Neural cell (in vitro differentiated cells): ENCODE measurements at regions not wholly inside any gene's neighbourhood (a gene's known extent, or its start where the extent isn't known, plus 50 kb on each side); places are given as distances from the start of the nearest gene placed in this dataset.

ENCODE experiments used
- H2AFZ ChIP-seq: fragments of 200-600, 300-800 bp; sonication (generic), shearing (Covaris generic); 2 replicates; pipeline ENCODE4 v1.6.0; 2014; ENCODE audit warnings: low read depth, mild to moderate bottlenecking, antibody characterized with exemption, low read length, moderate library complexity
- H3F3A ChIP-seq: fragments of 200-600 bp; shearing (Covaris generic); 2 replicates; pipeline ENCODE4 v1.6.1; 2016; ENCODE audit warnings: mild to moderate bottlenecking, moderate library complexity, mixed read lengths, antibody characterized with exemption, low read length; ENCODE audit not compliant: insufficient read depth, poor library complexity, severe bottlenecking
- H3K27ac ChIP-seq: fragments of 200-600, 300-800 bp; sonication (generic), shearing (Covaris generic); 2 replicates; pipeline ENCODE4 v1.5.1; 2014; ENCODE audit warnings: mild to moderate bottlenecking, low read length, moderate library complexity
- H3K27me3 ChIP-seq: fragments of 300-800, 200-600 bp; sonication (generic), shearing (Covaris generic); 2 replicates; pipeline ENCODE4 v1.6.0; 2014; ENCODE audit warnings: mild to moderate bottlenecking, low read depth, low read length, moderate library complexity; ENCODE audit not compliant: insufficient read depth
- H3K36me3 ChIP-seq: fragments of 300-800, 200-600 bp; sonication (generic), shearing (Covaris generic); 2 replicates; pipeline ENCODE4 v1.5.1; 2014; ENCODE audit warnings: mild to moderate bottlenecking, antibody characterized with exemption, low read length, moderate library complexity; ENCODE audit not compliant: insufficient read depth
- H3K4me2 ChIP-seq: fragments of 300-800, 200-600 bp; sonication (generic), shearing (Covaris generic); 2 replicates; pipeline ENCODE4 v1.6.0; 2014; ENCODE audit warnings: mild to moderate bottlenecking, low read length
- H3K4me3 ChIP-seq: fragments of 300-800, 200-600 bp; sonication (generic), shearing (Covaris generic); 2 replicates; pipeline ENCODE4 v1.5.1; 2014; ENCODE audit warnings: mild to moderate bottlenecking, low read length, moderate library complexity
- H3K79me2 ChIP-seq: fragments of 200-600 bp; shearing (Covaris generic); replicated peaks from 2 replicates; pipeline ENCODE4 v1.6.0; 2014; ENCODE audit warnings: mild to moderate bottlenecking, low read length, moderate library complexity; ENCODE audit not compliant: insufficient read depth
- H3K9ac ChIP-seq: fragments of 300-800, 200-600 bp; sonication (generic), shearing (Covaris generic); 2 replicates; pipeline ENCODE4 v1.6.1; 2016; ENCODE audit warnings: mild to moderate bottlenecking, low read length, mixed read lengths
- H3K9me2 ChIP-seq: fragments of 200-600 bp; shearing (Covaris generic); 2 replicates; pipeline ENCODE4 v1.6.1; 2016; ENCODE audit warnings: mild to moderate bottlenecking, low read length, mixed read lengths; ENCODE audit not compliant: insufficient read depth
- H3K9me3 ChIP-seq: fragments of 200-600, 300-800 bp; sonication (generic), shearing (Covaris generic); 2 replicates; pipeline ENCODE4 v1.6.1; 2016; ENCODE audit warnings: mild to moderate bottlenecking, mixed run types, low read length, moderate library complexity, mixed read lengths
- H4K20me1 ChIP-seq: fragments of 200-600 bp; shearing (Covaris generic); 2 replicates; pipeline ENCODE4 v1.6.1; 2016; ENCODE audit warnings: mild to moderate bottlenecking, mixed run types; ENCODE audit not compliant: insufficient read depth
- EP300 ChIP-seq: fragments of 450-650 bp; conservative IDR thresholded peaks from 2 replicates; pipeline ENCODE4 v1.6.1; 2014; ENCODE audit warnings: antibody characterized with exemption, mild to moderate bottlenecking, moderate library complexity; ENCODE audit not compliant: poor library complexity, severe bottlenecking
- EZH2 ChIP-seq: fragments of 200-600, 300-800 bp; shearing (Covaris generic), sonication (generic); IDR thresholded peaks from 2 replicates; pipeline ENCODE4 v1.6.1; 2014; ENCODE audit warnings: antibody characterized with exemption, low read length, borderline replicate concordance, mild to moderate bottlenecking; ENCODE audit not compliant: insufficient read depth, poor library complexity, severe bottlenecking
- MXI1 ChIP-seq: fragments of 450-650 bp; conservative IDR thresholded peaks from 2 replicates; pipeline ENCODE4 v1.6.1; 2014; ENCODE audit warnings: antibody characterized with exemption, mild to moderate bottlenecking; ENCODE audit not compliant: poor library complexity, severe bottlenecking
- POLR2AphosphoS5 ChIP-seq: IDR thresholded peaks from 2 replicates; pipeline ENCODE4 v1.6.1; 2012
- RAD21 ChIP-seq: fragments of 450-650 bp; conservative IDR thresholded peaks from 2 replicates; pipeline ENCODE4 v1.6.1; 2014; ENCODE audit warnings: antibody characterized with exemption, mild to moderate bottlenecking, moderate library complexity
- SMC3 ChIP-seq: fragments of 450-650 bp; conservative IDR thresholded peaks from 2 replicates; pipeline ENCODE4 v1.6.1; 2014; ENCODE audit warnings: antibody characterized with exemption, mild to moderate bottlenecking, moderate library complexity; ENCODE audit not compliant: poor library complexity
- TAF1 ChIP-seq: IDR thresholded peaks from 2 replicates; pipeline ENCODE4 v1.6.1; 2012; ENCODE audit warnings: low read depth
- TF ChIP-seq, protein P1 (sequence below): fragments of 450-650 bp; IDR thresholded peaks from 2 replicates; pipeline ENCODE4 v1.5.1; 2014; ENCODE audit warnings: antibody characterized with exemption, mild to moderate bottlenecking, moderate library complexity; ENCODE audit not compliant: poor library complexity, severe bottlenecking
- TF ChIP-seq, protein P2 (sequence below): IDR thresholded peaks from 2 replicates; pipeline ENCODE4 v1.6.1; 2012; ENCODE audit warnings: borderline replicate concordance

DNA sequence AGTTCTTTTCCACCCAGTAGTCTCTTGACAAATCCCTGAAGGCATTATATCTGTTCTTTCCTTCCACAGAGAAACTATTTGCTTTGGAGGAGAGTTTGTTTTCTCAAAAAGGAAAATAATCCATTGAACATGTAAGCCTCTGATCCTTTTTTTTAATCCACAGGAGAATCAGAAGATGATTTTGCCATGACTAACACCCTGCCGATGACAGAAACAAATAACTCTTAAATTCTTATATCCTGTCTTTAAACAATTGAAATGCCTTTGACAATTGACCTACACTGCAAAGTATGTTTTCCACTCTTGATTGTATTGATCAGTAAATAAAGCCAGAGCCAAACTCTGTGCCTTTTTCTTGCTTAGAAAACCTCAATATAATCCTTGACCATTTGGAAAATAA is 666.4 kb upstream of the CTNND2 start:
- H2AFZ ChIP-seq: no peak overlapping the region
- TF ChIP-seq MXI1: no peak
- TF ChIP-seq SMC3: no peak
- TF ChIP-seq, protein P1, sequence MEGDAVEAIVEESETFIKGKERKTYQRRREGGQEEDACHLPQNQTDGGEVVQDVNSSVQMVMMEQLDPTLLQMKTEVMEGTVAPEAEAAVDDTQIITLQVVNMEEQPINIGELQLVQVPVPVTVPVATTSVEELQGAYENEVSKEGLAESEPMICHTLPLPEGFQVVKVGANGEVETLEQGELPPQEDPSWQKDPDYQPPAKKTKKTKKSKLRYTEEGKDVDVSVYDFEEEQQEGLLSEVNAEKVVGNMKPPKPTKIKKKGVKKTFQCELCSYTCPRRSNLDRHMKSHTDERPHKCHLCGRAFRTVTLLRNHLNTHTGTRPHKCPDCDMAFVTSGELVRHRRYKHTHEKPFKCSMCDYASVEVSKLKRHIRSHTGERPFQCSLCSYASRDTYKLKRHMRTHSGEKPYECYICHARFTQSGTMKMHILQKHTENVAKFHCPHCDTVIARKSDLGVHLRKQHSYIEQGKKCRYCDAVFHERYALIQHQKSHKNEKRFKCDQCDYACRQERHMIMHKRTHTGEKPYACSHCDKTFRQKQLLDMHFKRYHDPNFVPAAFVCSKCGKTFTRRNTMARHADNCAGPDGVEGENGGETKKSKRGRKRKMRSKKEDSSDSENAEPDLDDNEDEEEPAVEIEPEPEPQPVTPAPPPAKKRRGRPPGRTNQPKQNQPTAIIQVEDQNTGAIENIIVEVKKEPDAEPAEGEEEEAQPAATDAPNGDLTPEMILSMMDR: no peak
- no peak for TF ChIP-seq RAD21
- TF ChIP-seq EZH2: no peak
- no peak for TF ChIP-seq TAF1
- no peak for TF ChIP-seq EP300
- TF ChIP-seq POLR2AphosphoS5: no peak
- no peaks in the 10 kb centered on the region for H3K36me3 ChIP-seq
- no peak overlapping the region for H3K9ac ChIP-seq
- no peaks in the 10 kb centered on the region for H3K27me3 ChIP-seq
- H3K79me2 ChIP-seq: no peaks in the 10 kb centered on the region
- H3K4me3 ChIP-seq: no peak overlapping the region
- H3K27ac ChIP-seq: no peak overlapping the region
- H3K4me2 ChIP-seq: no peak overlapping the region
- no peaks in the 10 kb centered on the region for H4K20me1 ChIP-seq
- no peaks in the 10 kb centered on the region for H3F3A ChIP-seq
- H3K9me2 ChIP-seq: no peaks in the 10 kb centered on the region
- H3K9me3 ChIP-seq: no peaks in the 10 kb centered on the region

DNA sequence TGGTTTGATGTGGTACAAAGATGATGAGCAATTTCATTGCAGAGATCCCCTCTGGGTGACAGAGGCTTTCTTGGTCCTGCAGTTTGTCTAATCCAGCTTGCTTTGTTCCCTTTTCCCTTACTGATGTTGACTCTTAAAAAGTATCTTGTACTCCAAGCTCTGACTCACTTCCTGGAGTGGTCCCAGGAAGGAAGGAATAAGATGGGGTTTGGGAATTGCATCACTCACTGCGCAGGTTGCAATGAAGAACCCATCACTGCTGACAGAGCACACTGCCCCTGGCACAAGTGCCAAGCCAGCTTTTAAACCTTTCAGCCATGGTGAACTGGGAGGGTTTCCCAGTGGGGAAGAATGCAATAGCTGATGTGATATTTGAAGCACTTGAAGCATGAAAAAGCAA is 662.2 kb upstream of the CTNND2 start:
- no peak overlapping the region for H3K27ac ChIP-seq
- H2AFZ ChIP-seq: no peak overlapping the region
- H3F3A ChIP-seq: no peaks in the 10 kb centered on the region
- H3K4me2 ChIP-seq: no peak overlapping the region
- H3K9me2 ChIP-seq: no peaks in the 10 kb centered on the region
- H3K27me3 ChIP-seq: no peaks in the 10 kb centered on the region
- no peaks in the 10 kb centered on the region for H4K20me1 ChIP-seq
- H3K9me3 ChIP-seq: no peaks in the 10 kb centered on the region
- H3K36me3 ChIP-seq: no peaks in the 10 kb centered on the region
- no peak overlapping the region for H3K9ac ChIP-seq
- TF ChIP-seq MXI1: no peak
- TF ChIP-seq RAD21: no peak
- no peak for TF ChIP-seq EZH2
- no peak for TF ChIP-seq POLR2AphosphoS5
- no peak for TF ChIP-seq EP300
- TF ChIP-seq SMC3: no peak
- no peak for TF ChIP-seq TAF1
- TF ChIP-seq, protein P2, sequence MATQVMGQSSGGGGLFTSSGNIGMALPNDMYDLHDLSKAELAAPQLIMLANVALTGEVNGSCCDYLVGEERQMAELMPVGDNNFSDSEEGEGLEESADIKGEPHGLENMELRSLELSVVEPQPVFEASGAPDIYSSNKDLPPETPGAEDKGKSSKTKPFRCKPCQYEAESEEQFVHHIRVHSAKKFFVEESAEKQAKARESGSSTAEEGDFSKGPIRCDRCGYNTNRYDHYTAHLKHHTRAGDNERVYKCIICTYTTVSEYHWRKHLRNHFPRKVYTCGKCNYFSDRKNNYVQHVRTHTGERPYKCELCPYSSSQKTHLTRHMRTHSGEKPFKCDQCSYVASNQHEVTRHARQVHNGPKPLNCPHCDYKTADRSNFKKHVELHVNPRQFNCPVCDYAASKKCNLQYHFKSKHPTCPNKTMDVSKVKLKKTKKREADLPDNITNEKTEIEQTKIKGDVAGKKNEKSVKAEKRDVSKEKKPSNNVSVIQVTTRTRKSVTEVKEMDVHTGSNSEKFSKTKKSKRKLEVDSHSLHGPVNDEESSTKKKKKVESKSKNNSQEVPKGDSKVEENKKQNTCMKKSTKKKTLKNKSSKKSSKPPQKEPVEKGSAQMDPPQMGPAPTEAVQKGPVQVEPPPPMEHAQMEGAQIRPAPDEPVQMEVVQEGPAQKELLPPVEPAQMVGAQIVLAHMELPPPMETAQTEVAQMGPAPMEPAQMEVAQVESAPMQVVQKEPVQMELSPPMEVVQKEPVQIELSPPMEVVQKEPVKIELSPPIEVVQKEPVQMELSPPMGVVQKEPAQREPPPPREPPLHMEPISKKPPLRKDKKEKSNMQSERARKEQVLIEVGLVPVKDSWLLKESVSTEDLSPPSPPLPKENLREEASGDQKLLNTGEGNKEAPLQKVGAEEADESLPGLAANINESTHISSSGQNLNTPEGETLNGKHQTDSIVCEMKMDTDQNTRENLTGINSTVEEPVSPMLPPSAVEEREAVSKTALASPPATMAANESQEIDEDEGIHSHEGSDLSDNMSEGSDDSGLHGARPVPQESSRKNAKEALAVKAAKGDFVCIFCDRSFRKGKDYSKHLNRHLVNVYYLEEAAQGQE: no peak
- TF ChIP-seq, protein P1: no peak
- no peak overlapping the region for H3K4me3 ChIP-seq
- no peaks in the 10 kb centered on the region for H3K79me2 ChIP-seq
